Endothelial cell of umbilical vein (primary cell): ENCODE measurements at regions not wholly inside any gene's neighbourhood (a gene's known extent, or its start where the extent isn't known, plus 50 kb on each side); places are given as distances from the start of the nearest gene placed in this dataset.

ENCODE experiments used
- BruUV-seq: library from RNA; stranded (reverse); fragments of 400-500 nt; replicated peaks from 2 replicates; lab custom pipeline; 2021; lab: Mats Ljungman, UMichigan
- CTCF ChIA-PET: fragments of 300-600, 350-600 bp; sonication (Branson Sonifier 250); formaldehyde crosslinking; loops from one replicate; lab custom pipeline; 2021; ENCODE audit warnings: antibody characterized with exemption, inconsistent platforms; lab: Charles Lee
- POLR2A ChIA-PET: fragments of 300-600, 350-600 bp; sonication (Branson Sonifier 250); formaldehyde crosslinking; loops from one replicate; lab custom pipeline; 2021; ENCODE audit warnings: antibody characterized with exemption, inconsistent platforms; lab: Charles Lee
- DNase-seq: peaks from one replicate; pipeline ENCODE4 v3.0.0-alpha.2; 2011; ENCODE audit warnings: low read depth, low spot score
- FAIRE-seq: peaks from 2 replicates; lab custom pipeline; 2011; peaks lifted over from hg19 to GRCh38; lab: Jason Lieb, UNC
- H2AFZ ChIP-seq: 2 replicates; pipeline ENCODE4 v1.6.0; 2012; ENCODE audit warnings: low read depth, low read length, control low read depth, inconsistent platforms
- H3K27ac ChIP-seq: 2 replicates; pipeline ENCODE4 v1.5.1; 2011; ENCODE audit warnings: low read depth, mild to moderate bottlenecking, control low read depth, low read length, moderate library complexity; ENCODE audit not compliant: insufficient read depth
- H3K27me3 ChIP-seq, 2 experiments: 2 replicates each; pipeline versions ENCODE4 v1.6.0 to v1.6.1; 2011; ENCODE audit warnings: low read length in 2 of 2, mixed read lengths in 1 of 2; ENCODE audit not compliant: control insufficient read depth in 2 of 2, insufficient read depth in 2 of 2
- H3K36me3 ChIP-seq, 2 experiments: 2 replicates in 1 of 2; 3 replicates in 1 of 2; pipeline ENCODE4 v1.5.1; 2011; ENCODE audit warnings: low read length in 2 of 2, mild to moderate bottlenecking in 1 of 2, moderate library complexity in 1 of 2; ENCODE audit not compliant: control insufficient read depth in 2 of 2, insufficient read depth in 2 of 2; ENCODE audit errors: extremely low read depth in 1 of 2
- H3K4me1 ChIP-seq: 3 replicates; pipeline ENCODE4 v1.5.1; 2011; ENCODE audit warnings: mild to moderate bottlenecking, low read length; ENCODE audit not compliant: control insufficient read depth, insufficient read depth; ENCODE audit errors: extremely low read depth
- H3K4me2 ChIP-seq: 2 replicates; pipeline ENCODE4 v1.6.1; 2011; ENCODE audit warnings: low read length, control low read depth, mixed read lengths; ENCODE audit not compliant: insufficient read depth
- H3K4me3 ChIP-seq, 3 experiments: fragments of 200-600 bp in 1 of 3; sonication (generic), shearing (Covaris generic) in 1 of 3; replicated peaks in 1 of 3; 2 replicates each; pipeline ENCODE4 v1.5.1; 2011 to 2016; ENCODE audit warnings: control low read depth in 3 of 3, low read length in 3 of 3, mild to moderate bottlenecking in 2 of 3, inconsistent platforms in 1 of 3, low read depth in 1 of 3, moderate library complexity in 1 of 3; ENCODE audit not compliant: insufficient read depth in 1 of 3
- H3K79me2 ChIP-seq: 2 replicates; pipeline ENCODE4 v1.6.0; 2012; ENCODE audit warnings: low read length, inconsistent platforms; ENCODE audit not compliant: control insufficient read depth, insufficient read depth
- H3K9ac ChIP-seq: replicated peaks from 2 replicates; pipeline ENCODE3; 2011; ENCODE audit warnings: low read length, control low read depth; ENCODE audit not compliant: insufficient read depth; ENCODE audit errors: extremely low read depth
- H3K9me1 ChIP-seq: replicated peaks from 3 replicates; pipeline ENCODE4 v1.6.0; 2011; ENCODE audit warnings: mild to moderate bottlenecking, low read length; ENCODE audit not compliant: control insufficient read depth, insufficient read depth; ENCODE audit errors: extremely low read depth
- H3K9me3 ChIP-seq: replicated peaks from 2 replicates; pipeline ENCODE4 v1.5.1; 2012; ENCODE audit warnings: low read length, inconsistent platforms; ENCODE audit not compliant: control insufficient read depth, insufficient read depth
- H4K20me1 ChIP-seq: replicated peaks from 2 replicates; pipeline ENCODE3; 2011; ENCODE audit warnings: mild to moderate bottlenecking, low read length; ENCODE audit not compliant: control insufficient read depth, insufficient read depth; ENCODE audit errors: extremely low read depth
- EZH2 ChIP-seq: IDR thresholded peaks from 2 replicates; pipeline ENCODE4 v1.6.1; 2012; ENCODE audit warnings: borderline replicate concordance, low read depth, mild to moderate bottlenecking, moderate library complexity, low read length, inconsistent platforms; ENCODE audit not compliant: severe bottlenecking
- FOS ChIP-seq: IDR thresholded peaks from 2 replicates; pipeline ENCODE4 v1.6.1; 2011; ENCODE audit warnings: mild to moderate bottlenecking, low read length, moderate library complexity, borderline replicate concordance; ENCODE audit not compliant: insufficient read depth
- GATA2 ChIP-seq: IDR thresholded peaks from 2 replicates; pipeline ENCODE4 v1.7.0; 2011; ENCODE audit warnings: low read depth, mild to moderate bottlenecking, moderate library complexity, mixed read lengths, low read length; ENCODE audit not compliant: insufficient read length, insufficient read depth
- JUN ChIP-seq: IDR thresholded peaks from 2 replicates; pipeline ENCODE4 v1.6.1; 2011; ENCODE audit warnings: borderline replicate concordance, low read depth; ENCODE audit not compliant: insufficient read length, insufficient read depth
- MAX ChIP-seq: IDR thresholded peaks from 2 replicates; pipeline ENCODE4 v1.6.1; 2011; ENCODE audit not compliant: insufficient read depth, insufficient read length
- MYC ChIP-seq: IDR thresholded peaks from one replicate; pipeline ENCODE4 v1.6.1; 2011; ENCODE audit warnings: mild to moderate bottlenecking, low read depth, low read length
- POLR2A ChIP-seq: IDR thresholded peaks from 2 replicates; pipeline ENCODE4 v1.6.1; 2012; ENCODE audit warnings: low read depth, mild to moderate bottlenecking, control low read depth, low read length
- POLR2AphosphoS5 ChIP-seq: IDR thresholded peaks from 2 replicates; pipeline ENCODE4 v1.6.1; 2012; ENCODE audit warnings: low read depth, mild to moderate bottlenecking, control low read depth, low read length, moderate library complexity; ENCODE audit not compliant: insufficient read depth
- dilution Hi-C: fragments of 300-500 bp; cut with MboI; formaldehyde crosslinking; loops from one replicate; pipeline ENCODE4 v1.15.0; 2019; ENCODE audit warnings: low sequenced_read_pairs; ENCODE audit not compliant: extremely low pct_ligation_motif_present
- intact Hi-C: fragments of 100-400 bp; cut with micrococcal nuclease; formaldehyde crosslinking; loops from one replicate; pipeline ENCODE4 v1.10.0; 2022
- TF ChIP-seq, protein P1 (sequence below), 2 donors: IDR thresholded peaks; 1 replicate in 1 of 2; 2 replicates in 1 of 2; pipeline ENCODE4 v1.5.1; 2011; ENCODE audit warnings: low read length in 2 of 2, mild to moderate bottlenecking in 2 of 2, moderate library complexity in 2 of 2, control low read depth in 1 of 2, inconsistent platforms in 1 of 2, low read depth in 1 of 2; ENCODE audit not compliant: insufficient read depth in 1 of 2; ENCODE audit errors: extremely low read depth in 1 of 2

DNA sequence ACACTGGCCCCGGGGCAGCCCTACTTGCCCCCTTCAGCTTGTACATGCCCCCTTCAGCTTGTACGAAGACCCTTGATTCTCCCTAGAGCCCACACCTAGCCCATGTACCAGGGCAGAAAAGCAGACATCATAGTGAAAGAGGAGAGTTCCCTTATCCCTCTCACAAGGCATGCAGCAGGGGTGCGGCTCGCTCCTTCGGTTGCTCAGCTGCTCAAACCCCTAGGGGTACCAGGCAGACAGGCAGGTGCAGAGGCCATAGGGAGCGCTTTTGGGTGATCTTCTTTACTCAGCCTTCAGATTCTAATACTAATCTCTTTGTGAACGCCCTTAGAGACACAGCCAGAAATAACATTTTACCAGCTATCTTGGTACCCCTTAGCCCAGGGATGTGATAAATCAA is 286.3 kb downstream of the NPIPA8 start:
- no peaks in the 10 kb centered on the region for H3K9me1 ChIP-seq
- no peak overlapping the region for H3K4me2 ChIP-seq
- intact Hi-C loops: no loop called here
- DNase-seq (no peak), FAIRE-seq (no peak)
- H3K27me3 ChIP-seq: no peaks in the 10 kb centered on the region
- H4K20me1 ChIP-seq: no peaks in the 10 kb centered on the region
- no peak overlapping the region for H3K4me3 ChIP-seq
- no peak overlapping the region for H3K27ac ChIP-seq
- no peaks in the 10 kb centered on the region for H3K4me1 ChIP-seq
- ChIA-PET POLR2A (no interaction called here), CTCF (no interaction called here)
- H3K36me3 ChIP-seq: no peaks in the 10 kb centered on the region
- no TSS peak for BruUV-seq
- no peak overlapping the region for H3K9ac ChIP-seq
- TF ChIP-seq JUN: no peak
- TF ChIP-seq POLR2AphosphoS5: no peak
- TF ChIP-seq EZH2: no peak
- TF ChIP-seq GATA2: no peak
- TF ChIP-seq MYC: no peak
- TF ChIP-seq, protein P1, sequence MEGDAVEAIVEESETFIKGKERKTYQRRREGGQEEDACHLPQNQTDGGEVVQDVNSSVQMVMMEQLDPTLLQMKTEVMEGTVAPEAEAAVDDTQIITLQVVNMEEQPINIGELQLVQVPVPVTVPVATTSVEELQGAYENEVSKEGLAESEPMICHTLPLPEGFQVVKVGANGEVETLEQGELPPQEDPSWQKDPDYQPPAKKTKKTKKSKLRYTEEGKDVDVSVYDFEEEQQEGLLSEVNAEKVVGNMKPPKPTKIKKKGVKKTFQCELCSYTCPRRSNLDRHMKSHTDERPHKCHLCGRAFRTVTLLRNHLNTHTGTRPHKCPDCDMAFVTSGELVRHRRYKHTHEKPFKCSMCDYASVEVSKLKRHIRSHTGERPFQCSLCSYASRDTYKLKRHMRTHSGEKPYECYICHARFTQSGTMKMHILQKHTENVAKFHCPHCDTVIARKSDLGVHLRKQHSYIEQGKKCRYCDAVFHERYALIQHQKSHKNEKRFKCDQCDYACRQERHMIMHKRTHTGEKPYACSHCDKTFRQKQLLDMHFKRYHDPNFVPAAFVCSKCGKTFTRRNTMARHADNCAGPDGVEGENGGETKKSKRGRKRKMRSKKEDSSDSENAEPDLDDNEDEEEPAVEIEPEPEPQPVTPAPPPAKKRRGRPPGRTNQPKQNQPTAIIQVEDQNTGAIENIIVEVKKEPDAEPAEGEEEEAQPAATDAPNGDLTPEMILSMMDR (IDR thresholded peaks at IDR 0.05; ENCODE audit: extremely low read depth in 1 of 2, insufficient read depth in 1 of 2, low read depth in 1 of 2, low read length in 2 of 2): no peak
- no peak for TF ChIP-seq MAX
- no peak for TF ChIP-seq POLR2A
- no peak for TF ChIP-seq FOS
- no peaks in the 10 kb centered on the region for H3K79me2 ChIP-seq
- no peaks in the 10 kb centered on the region for H3K9me3 ChIP-seq
- H2AFZ ChIP-seq: no peak overlapping the region
- dilution Hi-C loops: no loop called here
